Astrocyte (in vitro differentiated cells and primary cell): ENCODE measurements at regions not wholly inside any gene's neighbourhood (a gene's known extent, or its start where the extent isn't known, plus 50 kb on each side); places are given as distances from the start of the nearest gene placed in this dataset.

Experiments used
- CTCF ChIP-seq: IDR thresholded peaks from 2 replicates; pipeline ENCODE4 v1.5.1; 2011; ENCODE audit warnings: low read depth, mild to moderate bottlenecking, inconsistent platforms, low read length, moderate library complexity; ENCODE audit not compliant: insufficient read depth
- EZH2 ChIP-seq: IDR thresholded peaks from 2 replicates; pipeline ENCODE4 v1.6.1; 2012; ENCODE audit warnings: mild to moderate bottlenecking, low read length, inconsistent platforms; ENCODE audit not compliant: insufficient read depth

- no peak for TF ChIP-seq CTCF
- TF ChIP-seq EZH2, result no peak
These were observed 129.3 kb upstream of the JCAD start for GRCh38 chr10:30188556-30189237.
